GM13976 (cell line): ENCODE measurements at regions not wholly inside any gene's neighbourhood (a gene's known extent, or its start where the extent isn't known, plus 50 kb on each side); places are given as distances from the start of the nearest gene placed in this dataset.
"Not testable (repeated sequence)": the region's sequence is repeated elsewhere in the genome, so short reads cannot be mapped to it uniquely, and the experiment has no call there.

Source experiments
- DNase-seq: peaks from one replicate; pipeline ENCODE4 v3.0.0; 2012; ENCODE audit warnings: low spot score
- in situ Hi-C: fragments of 300-500 bp; cut with MboI; formaldehyde crosslinking; loops from one replicate; pipeline ENCODE4 v1.12.0; 2022; ENCODE audit warnings: low sequenced_read_pairs, mixed read lengths, inconsistent platforms; ENCODE audit not compliant: unreplicated experiment
- TF ChIP-seq, protein P1 (sequence below): IDR thresholded peaks from 2 replicates; pipeline ENCODE4 v1.5.1; 2012; ENCODE audit warnings: borderline replicate concordance, mild to moderate bottlenecking; ENCODE audit not compliant: insufficient read depth; ENCODE audit errors: extremely low read depth, missing control alignments, control extremely low read depth

- in situ Hi-C loops = no loop called here
- TF ChIP-seq, protein P1, sequence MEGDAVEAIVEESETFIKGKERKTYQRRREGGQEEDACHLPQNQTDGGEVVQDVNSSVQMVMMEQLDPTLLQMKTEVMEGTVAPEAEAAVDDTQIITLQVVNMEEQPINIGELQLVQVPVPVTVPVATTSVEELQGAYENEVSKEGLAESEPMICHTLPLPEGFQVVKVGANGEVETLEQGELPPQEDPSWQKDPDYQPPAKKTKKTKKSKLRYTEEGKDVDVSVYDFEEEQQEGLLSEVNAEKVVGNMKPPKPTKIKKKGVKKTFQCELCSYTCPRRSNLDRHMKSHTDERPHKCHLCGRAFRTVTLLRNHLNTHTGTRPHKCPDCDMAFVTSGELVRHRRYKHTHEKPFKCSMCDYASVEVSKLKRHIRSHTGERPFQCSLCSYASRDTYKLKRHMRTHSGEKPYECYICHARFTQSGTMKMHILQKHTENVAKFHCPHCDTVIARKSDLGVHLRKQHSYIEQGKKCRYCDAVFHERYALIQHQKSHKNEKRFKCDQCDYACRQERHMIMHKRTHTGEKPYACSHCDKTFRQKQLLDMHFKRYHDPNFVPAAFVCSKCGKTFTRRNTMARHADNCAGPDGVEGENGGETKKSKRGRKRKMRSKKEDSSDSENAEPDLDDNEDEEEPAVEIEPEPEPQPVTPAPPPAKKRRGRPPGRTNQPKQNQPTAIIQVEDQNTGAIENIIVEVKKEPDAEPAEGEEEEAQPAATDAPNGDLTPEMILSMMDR = no peak
- DNase-seq = no peak
These were observed 934.6 kb upstream of the PCDH10 start for GRCh38 chr4:132214519-132214918.

DNA sequence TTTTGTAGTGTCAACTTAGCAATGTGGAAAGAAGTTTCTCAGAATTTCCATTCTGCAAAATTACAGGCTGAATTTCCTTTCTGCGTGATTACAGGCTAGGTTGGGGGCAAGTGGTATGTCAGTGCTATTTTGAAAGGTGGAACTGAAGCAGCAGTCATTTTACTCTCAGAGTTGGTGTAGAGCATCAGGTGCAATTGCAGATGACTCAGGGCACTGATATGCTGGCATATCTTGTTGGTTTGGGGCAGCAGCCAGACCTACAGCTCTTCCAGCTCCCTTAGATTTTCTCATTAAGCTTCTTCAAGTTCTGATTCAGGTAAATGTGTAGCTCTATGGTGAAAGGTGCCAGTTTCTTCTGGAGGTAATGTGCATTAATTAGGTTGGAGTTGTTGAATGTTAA, 930.7 kb upstream of the PCDH10 start:
- TF ChIP-seq, protein P1 = no peak
- in situ Hi-C loops = no loop called here
- no peak for DNase-seq

- TF ChIP-seq, protein P1 = no peak
- no peak for DNase-seq
- in situ Hi-C loops = no loop called here
These were observed 921.8 kb upstream of the PCDH10 start for GRCh38 chr4:132227151-132227856.

- in situ Hi-C loops, DNase-seq: not testable (repeated sequence)
- TF ChIP-seq, protein P1 = peak; percentile 21
These were observed 921.3 kb upstream of the PCDH10 start for GRCh38 chr4:132227857-132228165.

DNA sequence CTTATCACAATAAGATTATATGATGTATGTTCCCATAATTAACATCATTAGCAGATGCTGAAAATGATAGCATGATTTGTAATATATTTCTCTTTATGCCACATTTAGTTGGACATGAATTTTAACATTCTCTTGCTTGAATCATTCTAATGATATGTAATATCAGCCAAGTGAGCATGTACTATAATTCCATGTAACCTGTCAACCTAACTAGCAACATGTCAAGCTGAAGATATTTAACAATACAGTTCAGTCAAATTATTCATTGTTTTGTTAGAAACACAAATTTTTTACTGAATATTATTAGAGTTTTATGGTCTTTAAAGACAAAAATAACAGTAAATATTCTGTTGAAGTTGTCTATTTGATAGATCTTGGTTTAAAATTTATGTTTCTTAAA, 920.4 kb upstream of the PCDH10 start:
- TF ChIP-seq, protein P1 = no peak
- in situ Hi-C loops = no loop called here
- DNase-seq = no peak

DNA sequence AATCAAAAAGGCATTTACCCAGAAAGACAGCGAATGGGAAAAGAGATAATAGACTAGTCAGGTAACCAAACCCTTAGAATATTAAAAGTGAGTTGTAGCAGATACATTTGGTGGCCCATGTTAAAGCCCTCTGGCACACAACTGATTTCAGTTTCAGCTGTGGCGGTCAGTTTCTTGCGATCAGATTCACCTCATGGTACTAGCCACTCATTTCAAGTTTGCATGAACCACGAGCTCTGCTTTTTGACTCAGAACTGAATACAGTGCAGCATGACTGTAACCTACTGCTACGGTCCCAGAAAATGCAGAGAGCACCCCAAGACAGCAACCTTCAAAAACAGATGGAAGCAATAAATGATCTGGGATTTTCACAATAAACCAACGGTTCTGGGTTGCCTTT, 919.1 kb upstream of the PCDH10 start:
- DNase-seq = no peak
- in situ Hi-C loops = no loop called here
- TF ChIP-seq, protein P1 = no peak

DNA sequence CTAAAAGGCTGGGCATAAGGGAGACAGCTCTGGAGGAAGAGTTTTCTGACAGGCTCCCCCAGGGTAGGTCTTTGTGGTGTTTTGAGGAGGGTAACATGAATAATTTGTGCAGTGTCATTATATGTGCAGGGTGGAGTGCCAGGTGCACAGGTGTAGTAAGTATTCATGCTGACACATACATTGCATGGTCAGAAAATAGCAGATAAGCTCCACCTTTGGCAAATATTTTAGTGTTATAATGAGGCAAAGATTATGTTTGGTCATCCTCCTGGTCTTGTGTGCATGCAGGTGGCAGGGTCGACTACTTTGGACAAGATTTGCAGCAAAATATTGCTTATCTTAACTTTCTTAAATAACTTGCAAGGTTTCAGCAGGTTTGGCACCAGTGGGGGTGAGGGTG, 910.4 kb upstream of the PCDH10 start:
- in situ Hi-C loops = no loop called here
- TF ChIP-seq, protein P1 = no peak
- DNase-seq = no peak
